IPS-18a (cell line): ENCODE measurements at regions not wholly inside any gene's neighbourhood (a gene's known extent, or its start where the extent isn't known, plus 50 kb on each side); places are given as distances from the start of the nearest gene placed in this dataset.
"Not testable (repeated sequence)": the region's sequence is repeated elsewhere in the genome, so short reads cannot be mapped to it uniquely, and the experiment has no call there.

Experiments
- H3K27ac ChIP-seq: one replicate; pipeline ENCODE4 v1.5.1; 2013; ENCODE audit warnings: low read length
- H3K27me3 ChIP-seq: one replicate; pipeline ENCODE4 v1.6.1; 2013; ENCODE audit warnings: mild to moderate bottlenecking, low read length; ENCODE audit not compliant: control insufficient read depth, insufficient read depth
- H3K36me3 ChIP-seq: one replicate; pipeline ENCODE4 v1.6.1; 2013; ENCODE audit warnings: low read depth, low read length; ENCODE audit not compliant: control insufficient read depth
- H3K4me1 ChIP-seq: one replicate; pipeline ENCODE4 v1.6.1; 2013; ENCODE audit warnings: low read depth, low read length; ENCODE audit not compliant: control insufficient read depth
- H3K4me3 ChIP-seq: one replicate; pipeline ENCODE4 v1.5.1; 2013; ENCODE audit warnings: low read length
- H3K9ac ChIP-seq: one replicate; pipeline ENCODE4 v1.6.1; 2013; ENCODE audit warnings: mild to moderate bottlenecking, low read length, moderate library complexity
- H3K9me3 ChIP-seq: one replicate; pipeline ENCODE4 v1.6.1; 2013; ENCODE audit warnings: low read depth, low read length; ENCODE audit not compliant: control insufficient read depth

DNA sequence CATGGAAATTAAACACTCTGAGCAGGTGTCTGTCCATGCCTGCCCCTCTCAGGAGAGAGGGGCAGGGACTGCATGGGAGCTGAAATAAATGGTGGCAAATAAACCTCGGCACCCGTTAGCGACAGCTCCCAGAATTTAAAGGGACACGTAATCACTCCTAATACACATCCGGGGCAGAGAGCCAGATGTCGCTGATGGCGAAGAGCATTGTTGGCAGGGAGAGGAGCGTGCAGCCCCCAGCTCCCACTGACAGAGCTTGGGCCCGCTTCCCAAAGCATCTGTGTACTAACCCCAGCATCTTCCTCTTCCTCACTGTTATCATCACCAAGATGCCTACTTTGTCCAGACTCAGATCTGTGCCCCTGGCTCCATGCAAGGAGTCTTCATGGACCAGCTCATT lies 85.8 kb downstream of the IRX5 start:
- no peak overlapping the region for H3K9ac ChIP-seq
- no peak overlapping the region for H3K4me3 ChIP-seq
- no peaks in the 10 kb centered on the region for H3K36me3 ChIP-seq
- H3K27ac ChIP-seq, result no peak overlapping the region
- no peaks in the 10 kb centered on the region for H3K4me1 ChIP-seq
- H3K27me3 ChIP-seq, result no peaks in the 10 kb centered on the region
- H3K9me3 ChIP-seq, result no peaks in the 10 kb centered on the region

DNA sequence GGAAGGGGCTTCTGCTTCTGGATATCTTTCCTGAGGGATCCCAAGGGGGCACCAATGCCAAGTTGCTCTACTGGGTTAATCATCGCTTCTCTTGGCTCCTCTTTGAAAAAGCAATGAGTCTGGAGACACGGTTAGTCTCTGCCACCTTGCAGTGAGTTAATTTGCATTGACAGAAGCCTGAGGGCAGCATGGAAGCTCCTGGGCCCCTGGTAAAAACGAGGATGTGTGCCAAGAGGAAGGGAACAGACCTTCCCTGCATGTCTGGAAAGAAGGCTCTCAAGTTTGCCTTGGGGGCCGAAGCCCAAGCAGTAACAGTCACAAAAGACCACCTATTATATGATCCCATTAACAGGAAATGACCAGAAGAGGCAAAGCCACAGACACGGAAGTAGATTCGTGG lies 86.7 kb downstream of the IRX5 start:
- H3K36me3 ChIP-seq, result no peaks in the 10 kb centered on the region
- no peak overlapping the region for H3K27ac ChIP-seq
- H3K9ac ChIP-seq, result no peak overlapping the region
- H3K4me1 ChIP-seq, result peaks cover 3% of the 10 kb centered on the region
- H3K27me3 ChIP-seq, result no peaks in the 10 kb centered on the region
- H3K4me3 ChIP-seq, result no peak overlapping the region
- no peaks in the 10 kb centered on the region for H3K9me3 ChIP-seq

DNA sequence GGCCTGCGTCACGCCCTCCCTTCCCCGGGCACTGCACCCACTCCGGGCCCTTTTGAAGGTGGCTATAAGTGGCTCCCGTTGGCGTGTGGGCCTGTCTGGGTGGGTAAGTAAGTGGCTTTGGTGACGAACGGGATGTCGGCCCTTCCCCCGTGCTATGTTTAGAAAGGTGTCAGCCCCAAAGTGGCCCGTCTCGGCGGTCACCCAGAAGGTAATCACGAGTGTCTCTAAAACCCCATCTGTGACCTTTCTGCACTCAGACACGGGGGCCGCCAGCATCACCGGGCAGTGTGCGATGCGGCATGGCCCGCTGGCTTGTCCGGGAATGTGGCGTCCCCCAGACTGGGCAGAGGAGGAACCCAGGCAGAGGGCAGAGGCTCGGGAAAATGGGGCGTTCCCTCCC lies 88.2 kb downstream of the IRX5 start:
- no peak overlapping the region for H3K9ac ChIP-seq
- no peaks in the 10 kb centered on the region for H3K27me3 ChIP-seq
- H3K4me1 ChIP-seq, result peaks cover 3% of the 10 kb centered on the region

DNA sequence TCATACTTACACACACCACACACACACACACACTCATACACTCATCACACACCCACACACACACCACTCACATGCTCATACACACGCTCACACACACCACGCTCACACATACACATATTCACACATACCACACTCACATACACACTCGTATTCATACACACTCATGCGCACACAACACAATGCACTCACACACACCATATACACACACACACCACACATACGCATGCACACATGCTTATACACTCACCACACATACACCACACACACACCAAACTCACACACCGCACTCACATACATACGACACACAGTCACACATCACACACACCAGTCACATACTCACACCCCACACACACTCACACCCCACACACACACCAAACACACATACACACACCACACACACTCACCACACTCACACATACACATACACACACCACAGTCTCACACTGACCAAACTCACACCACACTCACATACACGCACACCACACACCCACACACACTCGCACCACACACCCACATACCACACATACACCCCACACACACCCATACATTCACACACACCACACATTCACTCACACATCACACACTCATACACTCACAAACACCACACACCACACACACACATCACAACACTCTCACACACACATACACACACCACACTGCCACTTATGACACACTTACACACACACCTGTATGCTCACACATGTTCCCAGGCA lies 88.9 kb downstream of the IRX5 start:
- Histone ChIP-seq H3K36me3 (no peaks in the 10 kb centered on the region), H3K27me3 (no peaks in the 10 kb centered on the region), H3K9ac (no peak overlapping the region), H3K27ac (no peak overlapping the region), H3K9me3 (no peaks in the 10 kb centered on the region), H3K4me1 (peaks cover 3% of the 10 kb centered on the region), H3K4me3 (no peak overlapping the region)

More for the DNA sequence above, 88.2 kb downstream of the IRX5 start:
- no peak overlapping the region for H3K27ac ChIP-seq
- H3K36me3 ChIP-seq, result no peaks in the 10 kb centered on the region
- H3K9me3 ChIP-seq, result no peaks in the 10 kb centered on the region
- no peak overlapping the region for H3K4me3 ChIP-seq

DNA sequence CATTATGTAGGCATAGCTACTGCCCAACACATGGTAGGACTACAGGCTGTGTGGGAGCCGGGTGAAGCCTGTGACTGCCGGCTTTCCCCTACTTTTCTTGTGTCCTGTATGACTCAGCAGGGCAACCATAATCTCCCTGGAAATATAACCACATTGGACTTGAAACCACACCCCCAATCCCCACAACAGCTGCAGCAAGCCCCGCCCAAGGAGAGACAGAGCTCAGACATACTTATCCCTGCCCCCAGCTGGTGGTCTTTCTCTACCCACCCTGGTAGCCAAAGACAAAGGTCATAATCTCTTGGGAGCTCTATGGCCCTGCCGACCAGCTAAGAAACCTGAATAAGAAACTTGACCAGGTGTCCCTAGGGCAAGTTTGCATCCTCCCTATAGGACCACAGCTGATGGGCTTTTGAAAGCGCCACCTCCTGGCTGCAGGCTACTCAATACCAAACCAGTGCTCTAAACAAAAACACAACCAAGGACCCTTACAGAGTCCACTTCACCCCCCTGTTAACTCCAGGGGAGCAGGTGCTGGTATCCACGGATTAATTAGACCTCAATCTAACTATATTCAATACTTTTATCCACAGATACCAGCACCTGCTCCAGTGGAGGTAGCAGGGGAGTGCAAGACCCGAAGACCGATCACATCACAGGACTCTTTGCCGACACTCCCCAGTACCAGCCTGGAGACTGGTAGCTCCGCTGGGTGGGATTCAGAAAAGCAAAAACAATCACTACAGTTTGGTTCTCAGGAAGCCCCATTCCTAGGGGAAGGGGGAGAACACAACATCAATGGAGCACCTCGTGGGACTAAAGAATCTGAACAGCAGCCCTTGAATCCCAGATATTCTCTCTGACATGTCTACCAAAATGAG lies 91.2 kb downstream of the IRX5 start:
- Histone ChIP-seq H3K36me3 (no peaks in the 10 kb centered on the region), H3K4me3 (no peak overlapping the region), H3K27ac (no peak overlapping the region), H3K4me1 (peaks cover 3% of the 10 kb centered on the region), H3K9ac (no peak overlapping the region), H3K27me3 (no peaks in the 10 kb centered on the region), H3K9me3 (no peaks in the 10 kb centered on the region)

DNA sequence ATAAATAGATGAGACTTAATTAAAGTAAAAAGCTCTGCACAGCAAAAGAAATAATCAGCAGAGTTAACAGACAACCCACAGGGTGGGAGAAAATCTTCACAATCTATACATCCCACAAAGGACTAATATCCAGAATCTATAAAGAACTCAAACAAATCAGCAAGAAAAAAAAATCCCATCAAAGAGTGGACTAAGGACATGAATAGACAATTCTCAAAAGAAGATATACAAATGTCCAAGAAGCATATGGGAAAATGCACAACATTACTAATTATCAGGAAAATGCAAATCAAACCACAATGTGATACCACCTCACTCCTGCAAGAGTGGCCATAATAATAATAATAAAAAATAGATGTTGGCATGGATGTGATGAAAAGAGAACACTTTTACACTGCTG lies 96.6 kb downstream of the IRX5 start:
- not testable (repeated sequence) for H3K27ac ChIP-seq, H3K27me3 ChIP-seq

DNA sequence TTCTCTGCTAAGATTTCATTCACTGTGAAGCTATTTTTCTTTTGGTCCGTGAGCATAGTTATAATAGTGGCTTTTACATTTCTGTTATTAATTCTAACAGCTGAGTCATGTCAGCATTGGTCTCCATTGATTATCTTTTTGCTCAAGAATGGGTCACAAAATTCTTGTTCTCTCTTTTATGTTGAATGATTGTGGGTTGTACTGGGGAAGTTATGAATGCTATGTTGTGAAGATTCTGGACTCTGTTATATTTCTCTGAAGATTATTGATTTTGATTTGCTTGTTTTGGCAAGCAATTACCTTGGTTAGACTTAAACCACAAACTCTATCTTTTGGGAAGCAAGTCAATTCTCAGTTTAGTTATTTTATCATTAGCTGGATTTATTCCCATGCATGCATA lies 98.8 kb downstream of the IRX5 start:
- no peak overlapping the region for H3K9ac ChIP-seq
- no peaks in the 10 kb centered on the region for H3K36me3 ChIP-seq
- H3K4me3 ChIP-seq, result no peak overlapping the region
- no peaks in the 10 kb centered on the region for H3K9me3 ChIP-seq
- no peaks in the 10 kb centered on the region for H3K27me3 ChIP-seq
- H3K4me1 ChIP-seq, result no peaks in the 10 kb centered on the region
- H3K27ac ChIP-seq, result no peak overlapping the region

More for the DNA sequence above, 96.6 kb downstream of the IRX5 start:
- not testable (repeated sequence) for H3K9ac ChIP-seq, H3K4me1 ChIP-seq, H3K4me3 ChIP-seq, H3K36me3 ChIP-seq, H3K9me3 ChIP-seq

DNA sequence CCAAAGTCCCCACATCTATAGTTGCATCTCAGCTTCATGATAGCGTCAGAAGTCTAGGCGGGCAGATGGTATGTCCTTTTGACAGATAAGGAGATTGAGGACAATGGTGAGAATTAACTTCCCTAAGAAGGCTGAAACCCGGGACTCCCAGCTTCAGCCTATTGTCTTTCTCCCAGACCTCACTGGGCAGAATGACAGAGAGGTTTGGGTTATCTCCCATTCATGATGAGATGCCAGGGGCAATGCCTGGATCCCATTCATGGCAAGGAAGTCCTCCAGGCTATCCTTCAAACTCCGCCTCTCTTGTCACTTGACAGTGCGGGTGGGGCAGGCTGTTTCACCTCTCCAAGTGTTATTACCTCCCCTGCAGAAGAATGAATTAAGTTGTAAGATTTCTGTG lies 100.3 kb downstream of the IRX5 start:
- Histone ChIP-seq H3K36me3 (no peaks in the 10 kb centered on the region), H3K27ac (no peak overlapping the region), H3K4me3 (no peak overlapping the region)

DNA sequence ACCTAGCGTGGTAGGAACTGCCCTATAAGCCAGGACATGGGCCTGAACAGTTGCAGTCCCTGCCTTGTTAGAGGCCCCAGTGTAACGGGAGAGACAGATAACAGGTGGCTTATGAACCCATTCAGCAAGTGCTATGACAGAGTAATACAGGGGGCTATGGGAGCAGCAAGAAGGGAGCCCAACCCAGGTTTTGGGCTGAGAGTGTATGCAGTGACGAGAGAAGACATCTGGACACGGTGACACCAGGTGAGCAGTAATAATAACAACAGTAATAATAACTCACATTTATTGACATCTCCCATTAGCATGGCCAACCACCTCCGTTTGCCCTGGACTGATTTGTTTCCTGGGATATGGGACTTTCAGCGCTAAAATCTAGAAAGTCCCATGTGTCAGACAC lies 100.8 kb downstream of the IRX5 start:
- H3K4me1 ChIP-seq, result no peaks in the 10 kb centered on the region
- H3K4me3 ChIP-seq, result no peak overlapping the region
- H3K27ac ChIP-seq, result no peak overlapping the region
- H3K36me3 ChIP-seq, result no peaks in the 10 kb centered on the region
- no peaks in the 10 kb centered on the region for H3K27me3 ChIP-seq
- no peaks in the 10 kb centered on the region for H3K9me3 ChIP-seq
- H3K9ac ChIP-seq, result no peak overlapping the region

More for the DNA sequence above, 100.3 kb downstream of the IRX5 start:
- Histone ChIP-seq H3K27me3 (no peaks in the 10 kb centered on the region), H3K9ac (no peak overlapping the region), H3K9me3 (no peaks in the 10 kb centered on the region), H3K4me1 (no peaks in the 10 kb centered on the region)

DNA sequence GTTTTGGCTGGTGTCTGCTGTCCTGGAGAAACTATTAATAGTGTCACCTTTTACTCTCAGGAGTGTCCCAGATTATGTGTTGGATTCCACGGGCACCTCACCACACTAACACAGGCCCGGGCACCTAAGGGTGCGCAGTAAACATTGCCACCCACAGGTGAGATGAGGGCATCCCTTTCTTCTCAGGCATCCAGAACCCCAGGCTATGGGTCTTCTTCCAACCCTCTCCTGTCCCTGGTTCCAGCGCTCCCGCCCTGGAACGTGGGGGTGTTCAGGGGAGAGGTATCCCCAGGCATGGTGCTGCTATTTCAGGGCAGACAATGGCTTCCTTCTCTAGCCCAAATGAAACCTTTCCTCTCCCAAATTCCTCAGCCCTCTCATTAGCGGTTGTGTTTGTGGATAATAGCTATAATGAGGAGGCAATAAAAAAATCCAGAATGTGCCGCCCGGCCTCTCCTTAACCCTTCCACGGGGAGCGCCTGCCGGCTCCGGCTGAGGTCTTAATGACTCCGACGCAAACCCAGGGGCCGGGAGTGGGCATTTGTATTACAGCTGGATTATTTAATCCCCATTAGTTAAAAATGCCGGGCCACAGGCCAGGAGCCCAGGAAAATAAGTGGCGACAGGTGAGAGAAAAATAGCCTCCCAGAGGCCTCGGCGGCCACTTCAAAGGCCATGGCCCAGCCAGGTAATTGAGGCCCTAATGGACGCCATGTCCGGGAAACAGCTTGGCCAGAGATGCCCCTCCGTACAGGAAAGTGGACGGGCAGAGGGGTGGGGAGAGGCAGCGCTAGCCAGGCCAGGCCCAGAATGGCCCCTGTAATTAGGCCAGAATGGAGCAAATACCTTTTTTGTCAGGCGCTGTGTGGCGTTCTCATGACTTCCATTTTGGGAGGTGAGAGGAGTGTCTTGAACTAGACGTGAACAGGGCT lies 102.8 kb downstream of the IRX5 start:
- Histone ChIP-seq H3K4me3 (no peak overlapping the region), H3K4me1 (no peaks in the 10 kb centered on the region), H3K27ac (no peak overlapping the region), H3K9me3 (no peaks in the 10 kb centered on the region), H3K36me3 (no peaks in the 10 kb centered on the region), H3K9ac (no peak overlapping the region), H3K27me3 (no peaks in the 10 kb centered on the region)

DNA sequence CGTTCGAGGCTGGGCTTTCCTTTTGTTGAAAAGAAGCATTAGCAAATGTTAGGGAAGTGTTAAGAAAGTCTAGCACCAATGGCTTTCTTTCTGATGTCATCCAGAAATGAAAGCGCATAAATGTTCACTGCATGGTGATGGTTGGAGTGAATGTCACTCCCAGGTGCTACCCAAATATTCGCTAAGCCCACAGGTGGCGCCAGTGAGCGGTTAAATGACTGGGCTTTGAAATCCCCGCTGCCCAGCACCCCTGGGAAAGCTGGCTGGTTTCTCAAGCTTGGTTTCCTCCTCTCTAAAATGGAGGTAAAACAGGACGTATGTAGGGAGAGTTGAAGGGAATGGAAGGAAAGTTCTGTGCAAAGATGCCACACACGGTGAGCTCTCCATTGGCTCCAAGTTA lies 104.4 kb downstream of the IRX5 start:
- no peaks in the 10 kb centered on the region for H3K4me1 ChIP-seq
- H3K36me3 ChIP-seq, result no peaks in the 10 kb centered on the region
- H3K9ac ChIP-seq, result no peak overlapping the region
- no peaks in the 10 kb centered on the region for H3K9me3 ChIP-seq
- no peak overlapping the region for H3K27ac ChIP-seq
- H3K4me3 ChIP-seq, result no peak overlapping the region
- no peaks in the 10 kb centered on the region for H3K27me3 ChIP-seq
